Neural cell (in vitro differentiated cells): ENCODE measurements at regions not wholly inside any gene's neighbourhood (a gene's known extent, or its start where the extent isn't known, plus 50 kb on each side); places are given as distances from the start of the nearest gene placed in this dataset.

Experiments used
- CTCF ChIP-seq: fragments of 450-650 bp; IDR thresholded peaks from 2 replicates; pipeline ENCODE4 v1.5.1; 2014; ENCODE audit warnings: antibody characterized with exemption, mild to moderate bottlenecking, moderate library complexity; ENCODE audit not compliant: poor library complexity, severe bottlenecking
- EP300 ChIP-seq: fragments of 450-650 bp; conservative IDR thresholded peaks from 2 replicates; pipeline ENCODE4 v1.6.1; 2014; ENCODE audit warnings: antibody characterized with exemption, mild to moderate bottlenecking, moderate library complexity; ENCODE audit not compliant: poor library complexity, severe bottlenecking
- EZH2 ChIP-seq: fragments of 200-600, 300-800 bp; shearing (Covaris generic), sonication (generic); IDR thresholded peaks from 2 replicates; pipeline ENCODE4 v1.6.1; 2014; ENCODE audit warnings: antibody characterized with exemption, low read length, borderline replicate concordance, mild to moderate bottlenecking; ENCODE audit not compliant: insufficient read depth, poor library complexity, severe bottlenecking
- REST ChIP-seq: IDR thresholded peaks from 2 replicates; pipeline ENCODE4 v1.6.1; 2012; ENCODE audit warnings: borderline replicate concordance

- no peak for TF ChIP-seq REST
- no peak for TF ChIP-seq CTCF
- TF ChIP-seq EZH2, result no peak
- no peak for TF ChIP-seq EP300
These were observed 58.8 kb upstream of the TAC4 start for GRCh38 chr17:49906531-49907136.
